GM23248 (cell line): ENCODE measurements at regions not wholly inside any gene's neighbourhood (a gene's known extent, or its start where the extent isn't known, plus 50 kb on each side); places are given as distances from the start of the nearest gene placed in this dataset.

Experiments used
- DNase-seq: peaks from one replicate; pipeline ENCODE4 v3.0.0-alpha.2; 2015
- H2AFZ ChIP-seq: fragments of 200-600 bp; sonication (generic); 2 replicates; pipeline ENCODE4 v1.6.1; 2016; ENCODE audit warnings: antibody characterized with exemption
- H3F3A ChIP-seq: fragments of 200-600 bp; sonication (generic); 2 replicates; pipeline ENCODE4 v1.6.1; 2016; ENCODE audit warnings: mild to moderate bottlenecking, antibody characterized with exemption, mixed run types; ENCODE audit not compliant: insufficient read depth
- H3K27ac ChIP-seq: fragments of 200-600 bp; sonication (generic); 2 replicates; pipeline ENCODE4 v1.5.1; 2016; ENCODE audit warnings: mild to moderate bottlenecking
- H3K27me3 ChIP-seq: fragments of 200-600 bp; sonication (generic); replicated peaks from 2 replicates; pipeline ENCODE4 v1.6.1; 2016; ENCODE audit warnings: mild to moderate bottlenecking; ENCODE audit not compliant: insufficient read depth
- H3K36me3 ChIP-seq: fragments of 200-600 bp; sonication (generic); 2 replicates; pipeline ENCODE4 v1.6.1; 2016; ENCODE audit warnings: low read depth, mild to moderate bottlenecking
- H3K4me1 ChIP-seq: fragments of 200-600 bp; sonication (generic); 2 replicates; pipeline ENCODE4 v1.6.1; 2016; ENCODE audit warnings: mild to moderate bottlenecking; ENCODE audit not compliant: insufficient read depth
- H3K4me2 ChIP-seq: fragments of 200-600 bp; sonication (generic); one replicate; pipeline ENCODE4 v1.6.1; 2016; ENCODE audit warnings: mild to moderate bottlenecking; ENCODE audit not compliant: unreplicated experiment
- H3K4me3 ChIP-seq: fragments of 200-600 bp; sonication (generic); 2 replicates; pipeline ENCODE4 v1.5.1; 2016; ENCODE audit warnings: mild to moderate bottlenecking
- H3K79me2 ChIP-seq: fragments of 200-600 bp; sonication (generic); 2 replicates; pipeline ENCODE4 v1.6.1; 2016; ENCODE audit warnings: mild to moderate bottlenecking; ENCODE audit not compliant: insufficient read depth
- H3K9ac ChIP-seq: fragments of 200-600 bp; sonication (generic); 2 replicates; pipeline ENCODE4 v1.6.1; 2016; ENCODE audit warnings: mild to moderate bottlenecking
- H3K9me2 ChIP-seq: fragments of 200-600 bp; sonication (generic); 2 replicates; pipeline ENCODE4 v1.6.1; 2016; ENCODE audit warnings: mixed run types, mild to moderate bottlenecking, moderate library complexity; ENCODE audit not compliant: insufficient read depth
- H3K9me3 ChIP-seq: fragments of 200-600 bp; sonication (generic); one replicate; pipeline ENCODE4 v1.6.1; 2017; ENCODE audit warnings: low read depth
- H4K20me1 ChIP-seq: fragments of 200-600 bp; sonication (generic); 2 replicates; pipeline ENCODE4 v1.6.0; 2016; ENCODE audit not compliant: insufficient read depth
- EZH2 ChIP-seq: fragments of 200-600 bp; sonication (generic); IDR thresholded peaks from 2 replicates; pipeline ENCODE4 v1.6.1; 2018; ENCODE audit warnings: antibody characterized with exemption, mild to moderate bottlenecking; ENCODE audit not compliant: insufficient read depth, poor library complexity, severe bottlenecking
- EZH2phosphoT487 ChIP-seq: fragments of 200-600 bp; sonication (generic); IDR thresholded peaks from 2 replicates; pipeline ENCODE4 v1.6.1; 2018; ENCODE audit warnings: antibody characterized with exemption, moderate library complexity, mild to moderate bottlenecking, low read depth; ENCODE audit not compliant: insufficient read depth
- WGBS, 2 experiments: methylation state at CpG; one replicate each; pipeline ENCODE4 v1.1.6; 2015 to 2017; ENCODE audit warnings: low lambda C conversion rate in 2 of 2, low coverage in 1 of 2; ENCODE audit errors: missing lambda C conversion rate in 2 of 2; 5-methylcytosine and 5-hydroxymethylcytosine counted together
- in situ Hi-C: fragments of 300-500 bp; cut with MboI; formaldehyde crosslinking; loops from 2 replicates; pipeline ENCODE4 v1.15.0; 2020

GRCh38 chr4:160399826-160400225, 1296.9 kb downstream of the RAPGEF2 start:
- WGBS, 2 experiments = 15 to 20% methylated on average over 3 of the region's 3 CpGs

GRCh38 chr4:160403081-160403480, 1300.2 kb downstream of the RAPGEF2 start:
- no peaks in the 10 kb centered on the region for H3K27me3 ChIP-seq
- no peaks in the 10 kb centered on the region for H4K20me1 ChIP-seq
- in situ Hi-C loops = no loop called here
- no peaks in the 10 kb centered on the region; the same call in 1 of the 2 replicates for H3K9me2 ChIP-seq
- 9 to 11% methylated on average over 2 of the region's 2 CpGs for WGBS, 2 experiments
- H3K79me2 ChIP-seq = no peaks in the 10 kb centered on the region
- H3K36me3 ChIP-seq = no peaks in the 10 kb centered on the region
- no peak for DNase-seq
- TF ChIP-seq EZH2phosphoT487 (no peak), EZH2 (no peak)
- no peak overlapping the region for H3K9ac ChIP-seq
- H3F3A ChIP-seq = no peaks in the 10 kb centered on the region
- H3K4me2 ChIP-seq = no peak overlapping the region
- H2AFZ ChIP-seq = no peak overlapping the region
- no peaks in the 10 kb centered on the region for H3K9me3 ChIP-seq
- H3K4me1 ChIP-seq = no peaks in the 10 kb centered on the region
- H3K4me3 ChIP-seq = no peak overlapping the region
- no peak overlapping the region for H3K27ac ChIP-seq

More at GRCh38 chr4:160399826-160400225, 1296.9 kb downstream of the RAPGEF2 start:
- in situ Hi-C loops = no loop called here
- Histone ChIP-seq H3K4me3 (no peak overlapping the region), H3K36me3 (no peaks in the 10 kb centered on the region), H3K9me3 (no peaks in the 10 kb centered on the region), H3K4me2 (no peak overlapping the region), H4K20me1 (no peaks in the 10 kb centered on the region), H3K9ac (no peak overlapping the region), H3K27ac (no peak overlapping the region), H3K27me3 (no peaks in the 10 kb centered on the region), H2AFZ (no peak overlapping the region), H3K9me2 (no peaks in the 10 kb centered on the region; the same call in 1 of the 2 replicates), H3F3A (no peaks in the 10 kb centered on the region), H3K79me2 (no peaks in the 10 kb centered on the region), H3K4me1 (no peaks in the 10 kb centered on the region)
- DNase-seq = no peak
- no peak for TF ChIP-seq EZH2phosphoT487
- TF ChIP-seq EZH2 = no peak

GRCh38 chr4:160406263-160406825, 1303.5 kb downstream of the RAPGEF2 start:
- Histone ChIP-seq H2AFZ (no peak overlapping the region), H3K9me2 (no peaks in the 10 kb centered on the region; the same call in 1 of the 2 replicates), H3F3A (no peaks in the 10 kb centered on the region), H3K4me1 (no peaks in the 10 kb centered on the region), H3K9ac (no peak overlapping the region), H3K79me2 (no peaks in the 10 kb centered on the region), H3K4me3 (no peak overlapping the region), H3K27me3 (no peaks in the 10 kb centered on the region), H3K27ac (no peak overlapping the region), H3K9me3 (no peaks in the 10 kb centered on the region), H3K4me2 (no peak overlapping the region), H3K36me3 (no peaks in the 10 kb centered on the region), H4K20me1 (no peaks in the 10 kb centered on the region)
- no peak for DNase-seq
- TF ChIP-seq EZH2phosphoT487 (no peak), EZH2 (no peak)
- in situ Hi-C loops = no loop called here
- 31 to 35% methylated on average over 5 of the region's 5 CpGs for WGBS, 2 experiments

- no peaks in the 10 kb centered on the region for H3K9me2 ChIP-seq
- H3K4me3 ChIP-seq = no peak overlapping the region
- no peaks in the 10 kb centered on the region for H3K36me3 ChIP-seq
- no peaks in the 10 kb centered on the region for H3K79me2 ChIP-seq
- no peak overlapping the region for H3K4me2 ChIP-seq
- 35% methylated on average over 5 of the region's 5 CpGs for WGBS, 2 experiments
- no peak overlapping the region for H2AFZ ChIP-seq
- no peak overlapping the region for H3K9ac ChIP-seq
- H3K27ac ChIP-seq = no peak overlapping the region
- no peak for DNase-seq
- no peaks in the 10 kb centered on the region for H4K20me1 ChIP-seq
- in situ Hi-C loops = no loop called here
- TF ChIP-seq EZH2phosphoT487 (no peak), EZH2 (no peak)
- no peaks in the 10 kb centered on the region for H3K9me3 ChIP-seq
- H3K4me1 ChIP-seq = no peaks in the 10 kb centered on the region
- H3F3A ChIP-seq = no peaks in the 10 kb centered on the region
- H3K27me3 ChIP-seq = no peaks in the 10 kb centered on the region
Observed at GRCh38 chr4:160414496-160414895, 1311.6 kb downstream of the RAPGEF2 start.
